Endothelial cell of hepatic sinusoid (primary cell): ENCODE measurements at regions not wholly inside any gene's neighbourhood (a gene's known extent, or its start where the extent isn't known, plus 50 kb on each side); places are given as distances from the start of the nearest gene placed in this dataset.

ENCODE experiments used
- in situ Hi-C: cut with HindIII; loops from 2 replicates; pipeline ENCODE4 v1.10.0; 2017; ENCODE audit warnings: low sequenced_read_pairs

- in situ Hi-C loops, result no loop called here
Measured at GRCh38 chr5:74301576-74301975, 339.0 kb downstream of the ENC1 start.

- in situ Hi-C loops, result no loop called here
Measured at GRCh38 chr5:74300808-74301389, 339.6 kb downstream of the ENC1 start.

GRCh38 chr5:74299833-74300232 is 340.7 kb downstream of the ENC1 start:
- in situ Hi-C loops, result no loop called here

- in situ Hi-C loops, result no loop called here
Measured at GRCh38 chr5:74296685-74297408, 343.7 kb downstream of the ENC1 start.

GRCh38 chr5:74295676-74296075 is 344.9 kb downstream of the ENC1 start:
- in situ Hi-C loops, result no loop called here

- in situ Hi-C loops, result no loop called here
Measured at GRCh38 chr5:74295141-74295540, 345.4 kb downstream of the ENC1 start.

GRCh38 chr5:74294231-74294705 is 346.3 kb downstream of the ENC1 start:
- in situ Hi-C loops, result no loop called here

- in situ Hi-C loops, result no loop called here
Measured at GRCh38 chr5:74293182-74293581, 347.3 kb downstream of the ENC1 start.

- in situ Hi-C loops, result no loop called here
Measured at GRCh38 chr5:74290634-74291241, 349.8 kb downstream of the ENC1 start.

GRCh38 chr5:74289691-74290090 is 350.8 kb downstream of the ENC1 start:
- in situ Hi-C loops, result no loop called here

GRCh38 chr5:74289238-74289637 is 351.3 kb downstream of the ENC1 start:
- in situ Hi-C loops, result no loop called here

GRCh38 chr5:74288448-74289108 is 351.9 kb downstream of the ENC1 start:
- in situ Hi-C loops, result no loop called here

- in situ Hi-C loops, result no loop called here
Measured at GRCh38 chr5:74288038-74288437, 352.5 kb downstream of the ENC1 start.

- in situ Hi-C loops, result no loop called here
Measured at GRCh38 chr5:74286734-74287695, 353.5 kb downstream of the ENC1 start.

- in situ Hi-C loops, result no loop called here
Measured at GRCh38 chr5:74285675-74286280, 354.8 kb downstream of the ENC1 start.

- in situ Hi-C loops, result no loop called here
Measured at GRCh38 chr5:74282490-74282889, 358.0 kb downstream of the ENC1 start.

- in situ Hi-C loops, result no loop called here
Measured at GRCh38 chr5:74281166-74281565, 359.4 kb downstream of the ENC1 start.

- in situ Hi-C loops, result no loop called here
Measured at GRCh38 chr5:74280306-74280705, 360.2 kb downstream of the ENC1 start.

- in situ Hi-C loops, result no loop called here
Measured at GRCh38 chr5:74279244-74279643, 361.3 kb downstream of the ENC1 start.

GRCh38 chr5:74277418-74277817 is 363.1 kb downstream of the ENC1 start:
- in situ Hi-C loops, result no loop called here
